Loucy (cell line): ENCODE measurements at regions not wholly inside any gene's neighbourhood (a gene's known extent, or its start where the extent isn't known, plus 50 kb on each side); places are given as distances from the start of the nearest gene placed in this dataset.
"Not testable (repeated sequence)": the region's sequence is repeated elsewhere in the genome, so short reads cannot be mapped to it uniquely, and the experiment has no call there.

Experiments
- H2AFZ ChIP-seq: fragments of 200-600 bp; sonication (generic); 2 replicates; pipeline ENCODE4 v1.6.0; 2016; ENCODE audit warnings: antibody characterized with exemption, mild to moderate bottlenecking, low read length, moderate library complexity
- H3F3A ChIP-seq: fragments of 200-600 bp; 2 replicates; pipeline ENCODE4 v1.6.0; 2016; ENCODE audit warnings: antibody characterized with exemption, low read depth, mild to moderate bottlenecking
- H3K27me3 ChIP-seq: fragments of 200-600 bp; sonication (generic); 2 replicates; pipeline ENCODE4 v1.6.1; 2014; ENCODE audit warnings: low read length, mild to moderate bottlenecking; ENCODE audit not compliant: insufficient read depth, poor library complexity, severe bottlenecking
- H3K36me3 ChIP-seq: fragments of 200-600 bp; sonication (generic); 2 replicates; pipeline ENCODE4 v1.6.1; 2016; ENCODE audit warnings: low read length; ENCODE audit not compliant: insufficient read depth
- H3K4me1 ChIP-seq: fragments of 200-600 bp; sonication (generic); 2 replicates; pipeline ENCODE4 v1.5.1; 2014; ENCODE audit warnings: low read length, mild to moderate bottlenecking; ENCODE audit not compliant: insufficient read depth, poor library complexity, severe bottlenecking
- H3K4me2 ChIP-seq: fragments of 200-600 bp; sonication (generic); 2 replicates; pipeline ENCODE4 v1.6.0; 2014; ENCODE audit warnings: antibody characterized with exemption, low read length, low read depth, mild to moderate bottlenecking; ENCODE audit not compliant: poor library complexity, severe bottlenecking
- H3K4me3 ChIP-seq: fragments of 200-600 bp; sonication (generic); 2 replicates; pipeline ENCODE4 v1.5.1; 2014; ENCODE audit warnings: low read length, mild to moderate bottlenecking, mixed read lengths; ENCODE audit not compliant: poor library complexity, severe bottlenecking
- H3K79me2 ChIP-seq: fragments of 200-600 bp; sonication (generic); 2 replicates; pipeline ENCODE4 v1.6.1; 2014; ENCODE audit warnings: low read length; ENCODE audit not compliant: insufficient read depth
- H3K9ac ChIP-seq: fragments of 200-600 bp; sonication (generic); 2 replicates; pipeline ENCODE4 v1.6.0; 2014; ENCODE audit warnings: mild to moderate bottlenecking, low read depth, low read length, moderate library complexity; ENCODE audit not compliant: poor library complexity, severe bottlenecking
- H3K9me2 ChIP-seq: fragments of 200-600 bp; sonication (generic); replicated peaks from 2 replicates; pipeline ENCODE4 v1.6.1; 2016; ENCODE audit warnings: low read depth, low read length, mixed read lengths
- H3K9me3 ChIP-seq: fragments of 200-600 bp; sonication (generic); 2 replicates; pipeline ENCODE4 v1.6.1; 2014; ENCODE audit warnings: mild to moderate bottlenecking, antibody characterized with exemption, low read length, low read depth; ENCODE audit not compliant: insufficient read depth
- H4K20me1 ChIP-seq: fragments of 200-600 bp; sonication (generic); 2 replicates; pipeline ENCODE4 v1.6.0; 2014; ENCODE audit warnings: antibody characterized with exemption, low read length, mild to moderate bottlenecking; ENCODE audit not compliant: insufficient read depth, poor library complexity, severe bottlenecking
- EZH2phosphoT487 ChIP-seq: fragments of 200-600 bp; IDR thresholded peaks from 2 replicates; pipeline ENCODE4 v1.6.1; 2018; ENCODE audit warnings: antibody characterized with exemption, mild to moderate bottlenecking, moderate library complexity, borderline replicate concordance
- TF ChIP-seq, protein P1 (sequence below): fragments of 200-600 bp; sonication (generic); conservative IDR thresholded peaks from 2 replicates; pipeline ENCODE4 v1.5.1; 2014; ENCODE audit warnings: mild to moderate bottlenecking, antibody characterized with exemption, low read length

GRCh38 chr13:40356011-40356410, 310.4 kb downstream of the FOXO1 start:
- no peak for TF ChIP-seq EZH2phosphoT487
- TF ChIP-seq, protein P1, sequence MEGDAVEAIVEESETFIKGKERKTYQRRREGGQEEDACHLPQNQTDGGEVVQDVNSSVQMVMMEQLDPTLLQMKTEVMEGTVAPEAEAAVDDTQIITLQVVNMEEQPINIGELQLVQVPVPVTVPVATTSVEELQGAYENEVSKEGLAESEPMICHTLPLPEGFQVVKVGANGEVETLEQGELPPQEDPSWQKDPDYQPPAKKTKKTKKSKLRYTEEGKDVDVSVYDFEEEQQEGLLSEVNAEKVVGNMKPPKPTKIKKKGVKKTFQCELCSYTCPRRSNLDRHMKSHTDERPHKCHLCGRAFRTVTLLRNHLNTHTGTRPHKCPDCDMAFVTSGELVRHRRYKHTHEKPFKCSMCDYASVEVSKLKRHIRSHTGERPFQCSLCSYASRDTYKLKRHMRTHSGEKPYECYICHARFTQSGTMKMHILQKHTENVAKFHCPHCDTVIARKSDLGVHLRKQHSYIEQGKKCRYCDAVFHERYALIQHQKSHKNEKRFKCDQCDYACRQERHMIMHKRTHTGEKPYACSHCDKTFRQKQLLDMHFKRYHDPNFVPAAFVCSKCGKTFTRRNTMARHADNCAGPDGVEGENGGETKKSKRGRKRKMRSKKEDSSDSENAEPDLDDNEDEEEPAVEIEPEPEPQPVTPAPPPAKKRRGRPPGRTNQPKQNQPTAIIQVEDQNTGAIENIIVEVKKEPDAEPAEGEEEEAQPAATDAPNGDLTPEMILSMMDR: no peak
- H3K4me2 ChIP-seq: no peak overlapping the region
- no peaks in the 10 kb centered on the region for H3K36me3 ChIP-seq
- no peaks in the 10 kb centered on the region for H3F3A ChIP-seq
- no peaks in the 10 kb centered on the region for H3K9me3 ChIP-seq
- no peaks in the 10 kb centered on the region for H3K79me2 ChIP-seq
- no peak overlapping the region for H2AFZ ChIP-seq
- H3K9ac ChIP-seq: no peak overlapping the region
- H3K4me1 ChIP-seq: no peaks in the 10 kb centered on the region
- H3K27me3 ChIP-seq: no peaks in the 10 kb centered on the region
- no peaks in the 10 kb centered on the region for H4K20me1 ChIP-seq
- no peaks in the 10 kb centered on the region for H3K9me2 ChIP-seq
- no peak overlapping the region for H3K4me3 ChIP-seq

DNA sequence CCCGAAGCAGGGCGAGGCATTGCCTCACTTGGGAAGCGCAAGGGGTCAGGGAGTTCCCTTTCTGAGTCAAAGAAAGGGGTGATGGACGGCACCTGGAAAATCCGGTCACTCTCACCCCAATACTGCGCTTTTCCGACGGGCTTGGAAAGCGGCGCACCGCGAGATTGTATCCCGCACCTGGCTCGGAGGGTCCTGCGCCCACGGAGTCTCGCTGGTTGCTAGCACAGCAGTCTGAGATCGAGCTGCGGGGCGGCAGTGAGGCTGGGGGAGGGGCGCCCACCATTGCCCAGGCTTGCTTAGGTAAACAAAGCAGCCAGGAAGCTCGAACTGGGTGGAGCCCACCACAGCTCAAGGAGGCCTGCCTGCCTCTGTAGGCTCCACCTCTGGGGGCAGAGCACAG, 310.0 kb downstream of the FOXO1 start:
- not testable (repeated sequence) for H2AFZ ChIP-seq, H3K36me3 ChIP-seq, H3K4me2 ChIP-seq, H3K4me1 ChIP-seq, H3K27me3 ChIP-seq, H3K9ac ChIP-seq, H3K79me2 ChIP-seq, H3K9me3 ChIP-seq, H3F3A ChIP-seq, H3K4me3 ChIP-seq, H3K9me2 ChIP-seq, H4K20me1 ChIP-seq

- Histone ChIP-seq H2AFZ (no peak overlapping the region), H3K9me2 (no peaks in the 10 kb centered on the region)
- no peak for TF ChIP-seq EZH2phosphoT487
- TF ChIP-seq, protein P1: no peak
Observed at GRCh38 chr13:40362502-40362901, 303.9 kb downstream of the FOXO1 start.

DNA sequence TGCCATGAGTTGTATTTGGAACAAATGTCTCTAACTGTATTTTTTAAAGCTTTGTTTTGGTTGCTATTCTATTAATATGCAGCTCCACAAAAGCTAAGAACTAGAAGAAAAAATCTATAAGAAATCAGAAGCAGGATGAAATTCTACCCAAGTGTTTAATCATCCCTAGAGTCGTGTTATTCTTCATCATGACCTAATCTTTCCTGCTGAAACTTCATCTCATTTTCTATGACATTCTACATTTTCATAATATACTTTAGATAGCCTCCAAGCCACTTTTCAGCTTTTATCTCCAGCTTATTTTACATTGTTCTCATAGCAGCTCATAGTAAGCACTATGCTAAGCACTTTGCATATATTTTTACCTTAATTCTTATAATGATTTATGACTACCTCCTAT, 302.8 kb downstream of the FOXO1 start:
- H3K79me2 ChIP-seq: no peaks in the 10 kb centered on the region
- no peak for TF ChIP-seq EZH2phosphoT487
- TF ChIP-seq, protein P1: no peak
- H3K9ac ChIP-seq: no peak overlapping the region
- H3K4me2 ChIP-seq: no peak overlapping the region
- H3K4me1 ChIP-seq: no peaks in the 10 kb centered on the region
- no peaks in the 10 kb centered on the region for H3F3A ChIP-seq
- no peaks in the 10 kb centered on the region for H3K9me3 ChIP-seq
- H2AFZ ChIP-seq: no peak overlapping the region
- H3K27me3 ChIP-seq: no peaks in the 10 kb centered on the region
- no peaks in the 10 kb centered on the region for H3K36me3 ChIP-seq
- H4K20me1 ChIP-seq: no peaks in the 10 kb centered on the region
- no peak overlapping the region for H3K4me3 ChIP-seq
- no peaks in the 10 kb centered on the region for H3K9me2 ChIP-seq

More at GRCh38 chr13:40362502-40362901, 303.9 kb downstream of the FOXO1 start:
- Histone ChIP-seq H3F3A (no peaks in the 10 kb centered on the region), H3K4me2 (no peak overlapping the region), H4K20me1 (no peaks in the 10 kb centered on the region), H3K4me1 (no peaks in the 10 kb centered on the region), H3K36me3 (no peaks in the 10 kb centered on the region), H3K79me2 (no peaks in the 10 kb centered on the region), H3K9me3 (no peaks in the 10 kb centered on the region), H3K9ac (no peak overlapping the region), H3K27me3 (no peaks in the 10 kb centered on the region), H3K4me3 (no peak overlapping the region)
